ENCODE measurements at regions not wholly inside any gene's neighbourhood (a gene's known extent, or its start where the extent isn't known, plus 50 kb on each side); places are given as distances from the start of the nearest gene placed in this dataset.

DNA sequence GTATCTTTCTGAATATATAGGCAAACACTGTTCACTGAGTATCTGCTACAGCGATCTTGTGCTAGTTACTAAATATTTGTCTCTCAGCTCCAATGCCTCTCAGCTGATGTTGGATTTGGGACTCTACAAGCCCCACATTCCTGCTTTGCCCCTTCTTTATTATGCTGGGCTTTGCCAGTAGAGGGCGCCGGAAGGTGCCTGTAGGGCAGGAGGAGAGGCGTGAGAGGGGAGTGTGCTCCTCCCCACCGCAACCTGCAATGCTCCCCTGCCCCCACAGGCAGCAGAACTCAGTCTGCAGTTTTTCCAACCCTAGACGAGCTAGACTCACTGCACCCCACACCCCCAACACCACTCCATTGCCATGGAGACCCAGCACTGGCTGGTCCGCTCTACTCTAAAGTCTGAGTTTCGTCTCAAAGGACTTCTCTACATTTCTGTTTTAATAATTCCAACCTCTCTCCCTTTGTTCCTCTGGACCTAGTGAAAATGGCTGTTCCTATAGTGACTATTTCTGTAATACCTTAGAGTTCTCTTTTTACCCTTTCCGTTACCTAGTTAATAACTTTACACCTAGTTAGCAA is 337.6 kb downstream of the CCSER2 start (continued):
- TF ChIP-seq EHMT2 (IDR thresholded peaks at IDR 0.05) (no peak), SETDB1 (IDR thresholded peaks at IDR 0.05; ENCODE audit: low read length) (no peak), SMC3 (conservative IDR thresholded peaks at IDR 0.05; ENCODE audit: insufficient read depth, low read depth, low read length) (peak; percentile 70), ETV1 (tag; conservative IDR thresholded peaks at IDR 0.05; ENCODE audit: low read depth) (no peak), IRF2 (CRISPR knock-in tag; IDR thresholded peaks at IDR 0.05) (no peak), MAZ (CRISPR knock-in tag; conservative IDR thresholded peaks at IDR 0.05 in 1 of 2, IDR thresholded peaks at IDR 0.05 in 1 of 2) (peak; percentile 25 to 68; a peak in 3 of 4 replicates), SMAD3 (CRISPR knock-in tag; conservative IDR thresholded peaks at IDR 0.05) (no peak), TBL1XR1 (IDR thresholded peaks at IDR 0.05; ENCODE audit: low read length in 2 of 2) (no peak), ZC3H4 (CRISPR knock-in tag; IDR thresholded peaks at IDR 0.05; ENCODE audit: borderline replicate concordance) (no peak)
- TF ChIP-seq, protein P1, sequence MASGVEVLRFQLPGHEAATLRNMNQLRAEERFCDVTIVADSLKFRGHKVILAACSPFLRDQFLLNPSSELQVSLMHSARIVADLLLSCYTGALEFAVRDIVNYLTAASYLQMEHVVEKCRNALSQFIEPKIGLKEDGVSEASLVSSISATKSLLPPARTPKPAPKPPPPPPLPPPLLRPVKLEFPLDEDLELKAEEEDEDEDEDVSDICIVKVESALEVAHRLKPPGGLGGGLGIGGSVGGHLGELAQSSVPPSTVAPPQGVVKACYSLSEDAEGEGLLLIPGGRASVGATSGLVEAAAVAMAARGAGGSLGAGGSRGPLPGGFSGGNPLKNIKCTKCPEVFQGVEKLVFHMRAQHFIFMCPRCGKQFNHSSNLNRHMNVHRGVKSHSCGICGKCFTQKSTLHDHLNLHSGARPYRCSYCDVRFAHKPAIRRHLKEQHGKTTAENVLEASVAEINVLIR (CRISPR knock-in tag; IDR thresholded peaks at IDR 0.05) = no peak
- TF ChIP-seq, protein P2, sequence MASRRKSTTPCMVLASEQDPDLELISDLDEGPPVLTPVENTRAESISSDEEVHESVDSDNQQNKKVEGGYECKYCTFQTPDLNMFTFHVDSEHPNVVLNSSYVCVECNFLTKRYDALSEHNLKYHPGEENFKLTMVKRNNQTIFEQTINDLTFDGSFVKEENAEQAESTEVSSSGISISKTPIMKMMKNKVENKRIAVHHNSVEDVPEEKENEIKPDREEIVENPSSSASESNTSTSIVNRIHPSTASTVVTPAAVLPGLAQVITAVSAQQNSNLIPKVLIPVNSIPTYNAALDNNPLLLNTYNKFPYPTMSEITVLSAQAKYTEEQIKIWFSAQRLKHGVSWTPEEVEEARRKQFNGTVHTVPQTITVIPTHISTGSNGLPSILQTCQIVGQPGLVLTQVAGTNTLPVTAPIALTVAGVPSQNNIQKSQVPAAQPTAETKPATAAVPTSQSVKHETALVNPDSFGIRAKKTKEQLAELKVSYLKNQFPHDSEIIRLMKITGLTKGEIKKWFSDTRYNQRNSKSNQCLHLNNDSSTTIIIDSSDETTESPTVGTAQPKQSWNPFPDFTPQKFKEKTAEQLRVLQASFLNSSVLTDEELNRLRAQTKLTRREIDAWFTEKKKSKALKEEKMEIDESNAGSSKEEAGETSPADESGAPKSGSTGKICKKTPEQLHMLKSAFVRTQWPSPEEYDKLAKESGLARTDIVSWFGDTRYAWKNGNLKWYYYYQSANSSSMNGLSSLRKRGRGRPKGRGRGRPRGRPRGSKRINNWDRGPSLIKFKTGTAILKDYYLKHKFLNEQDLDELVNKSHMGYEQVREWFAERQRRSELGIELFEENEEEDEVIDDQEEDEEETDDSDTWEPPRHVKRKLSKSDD (conservative IDR thresholded peaks at IDR 0.05; ENCODE audit: low read length) = no peak
- TF ChIP-seq, protein P3, sequence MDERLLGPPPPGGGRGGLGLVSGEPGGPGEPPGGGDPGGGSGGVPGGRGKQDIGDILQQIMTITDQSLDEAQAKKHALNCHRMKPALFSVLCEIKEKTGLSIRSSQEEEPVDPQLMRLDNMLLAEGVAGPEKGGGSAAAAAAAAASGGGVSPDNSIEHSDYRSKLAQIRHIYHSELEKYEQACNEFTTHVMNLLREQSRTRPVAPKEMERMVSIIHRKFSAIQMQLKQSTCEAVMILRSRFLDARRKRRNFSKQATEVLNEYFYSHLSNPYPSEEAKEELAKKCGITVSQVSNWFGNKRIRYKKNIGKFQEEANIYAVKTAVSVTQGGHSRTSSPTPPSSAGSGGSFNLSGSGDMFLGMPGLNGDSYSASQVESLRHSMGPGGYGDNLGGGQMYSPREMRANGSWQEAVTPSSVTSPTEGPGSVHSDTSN (CRISPR knock-in tag; IDR thresholded peaks at IDR 0.05; ENCODE audit: low read depth) = no peak
- TF ChIP-seq, protein P3 (tag; conservative IDR thresholded peaks at IDR 0.05; ENCODE audit: low read depth) = no peak
- TF ChIP-seq, protein P4, sequence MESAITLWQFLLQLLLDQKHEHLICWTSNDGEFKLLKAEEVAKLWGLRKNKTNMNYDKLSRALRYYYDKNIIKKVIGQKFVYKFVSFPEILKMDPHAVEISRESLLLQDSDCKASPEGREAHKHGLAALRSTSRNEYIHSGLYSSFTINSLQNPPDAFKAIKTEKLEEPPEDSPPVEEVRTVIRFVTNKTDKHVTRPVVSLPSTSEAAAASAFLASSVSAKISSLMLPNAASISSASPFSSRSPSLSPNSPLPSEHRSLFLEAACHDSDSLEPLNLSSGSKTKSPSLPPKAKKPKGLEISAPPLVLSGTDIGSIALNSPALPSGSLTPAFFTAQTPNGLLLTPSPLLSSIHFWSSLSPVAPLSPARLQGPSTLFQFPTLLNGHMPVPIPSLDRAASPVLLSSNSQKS (CRISPR knock-in tag; IDR thresholded peaks at IDR 0.05) = no peak
- TF ChIP-seq, protein P5, sequence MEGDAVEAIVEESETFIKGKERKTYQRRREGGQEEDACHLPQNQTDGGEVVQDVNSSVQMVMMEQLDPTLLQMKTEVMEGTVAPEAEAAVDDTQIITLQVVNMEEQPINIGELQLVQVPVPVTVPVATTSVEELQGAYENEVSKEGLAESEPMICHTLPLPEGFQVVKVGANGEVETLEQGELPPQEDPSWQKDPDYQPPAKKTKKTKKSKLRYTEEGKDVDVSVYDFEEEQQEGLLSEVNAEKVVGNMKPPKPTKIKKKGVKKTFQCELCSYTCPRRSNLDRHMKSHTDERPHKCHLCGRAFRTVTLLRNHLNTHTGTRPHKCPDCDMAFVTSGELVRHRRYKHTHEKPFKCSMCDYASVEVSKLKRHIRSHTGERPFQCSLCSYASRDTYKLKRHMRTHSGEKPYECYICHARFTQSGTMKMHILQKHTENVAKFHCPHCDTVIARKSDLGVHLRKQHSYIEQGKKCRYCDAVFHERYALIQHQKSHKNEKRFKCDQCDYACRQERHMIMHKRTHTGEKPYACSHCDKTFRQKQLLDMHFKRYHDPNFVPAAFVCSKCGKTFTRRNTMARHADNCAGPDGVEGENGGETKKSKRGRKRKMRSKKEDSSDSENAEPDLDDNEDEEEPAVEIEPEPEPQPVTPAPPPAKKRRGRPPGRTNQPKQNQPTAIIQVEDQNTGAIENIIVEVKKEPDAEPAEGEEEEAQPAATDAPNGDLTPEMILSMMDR (IDR thresholded peaks at IDR 0.05 in 2 of 3, conservative IDR thresholded peaks at IDR 0.05 in 1 of 3; ENCODE audit: insufficient read depth in 2 of 3, low read depth in 1 of 3, low read length in 3 of 3) = peak; percentile 84 to 91 (median 85)
- TF ChIP-seq, protein P6, sequence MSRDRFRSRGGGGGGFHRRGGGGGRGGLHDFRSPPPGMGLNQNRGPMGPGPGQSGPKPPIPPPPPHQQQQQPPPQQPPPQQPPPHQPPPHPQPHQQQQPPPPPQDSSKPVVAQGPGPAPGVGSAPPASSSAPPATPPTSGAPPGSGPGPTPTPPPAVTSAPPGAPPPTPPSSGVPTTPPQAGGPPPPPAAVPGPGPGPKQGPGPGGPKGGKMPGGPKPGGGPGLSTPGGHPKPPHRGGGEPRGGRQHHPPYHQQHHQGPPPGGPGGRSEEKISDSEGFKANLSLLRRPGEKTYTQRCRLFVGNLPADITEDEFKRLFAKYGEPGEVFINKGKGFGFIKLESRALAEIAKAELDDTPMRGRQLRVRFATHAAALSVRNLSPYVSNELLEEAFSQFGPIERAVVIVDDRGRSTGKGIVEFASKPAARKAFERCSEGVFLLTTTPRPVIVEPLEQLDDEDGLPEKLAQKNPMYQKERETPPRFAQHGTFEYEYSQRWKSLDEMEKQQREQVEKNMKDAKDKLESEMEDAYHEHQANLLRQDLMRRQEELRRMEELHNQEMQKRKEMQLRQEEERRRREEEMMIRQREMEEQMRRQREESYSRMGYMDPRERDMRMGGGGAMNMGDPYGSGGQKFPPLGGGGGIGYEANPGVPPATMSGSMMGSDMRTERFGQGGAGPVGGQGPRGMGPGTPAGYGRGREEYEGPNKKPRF (IDR thresholded peaks at IDR 0.05; ENCODE audit: low read depth, low read length) = no peak

All from K562 (cell line).